CD4-positive, alpha-beta memory T cell (primary cell): ENCODE measurements at regions not wholly inside any gene's neighbourhood (a gene's known extent, or its start where the extent isn't known, plus 50 kb on each side); places are given as distances from the start of the nearest gene placed in this dataset.

Source experiments
- CTCF ChIA-PET: fragments of 350-600 bp; sonication (Branson Sonifier 250); formaldehyde crosslinking; loops from one replicate; lab custom pipeline; 2021; ENCODE audit warnings: inconsistent platforms; ENCODE audit not compliant: partially characterized antibody; lab: Charles Lee
- POLR2A ChIA-PET: fragments of 350-600 bp; sonication (Branson Sonifier 250); formaldehyde crosslinking; loops from one replicate; lab custom pipeline; 2021; ENCODE audit not compliant: partially characterized antibody; lab: Charles Lee
- DNase-seq, 5 donors: peaks; one replicate each; pipeline versions ENCODE4 v3.0.0 to v3.0.0-alpha.2; 2020 to 2022; ENCODE audit warnings: mixed read lengths in 1 of 5
- H3K27ac ChIP-seq: one replicate; pipeline ENCODE4 v1.7.0; 2013; ENCODE audit warnings: low read depth, low read length
- H3K27me3 ChIP-seq: 2 replicates; pipeline ENCODE4 v1.7.0; 2013; ENCODE audit warnings: mild to moderate bottlenecking, low read length, moderate library complexity; ENCODE audit not compliant: insufficient read depth
- H3K36me3 ChIP-seq: 2 replicates; pipeline ENCODE4 v1.7.0; 2013; ENCODE audit warnings: mild to moderate bottlenecking, low read length, moderate library complexity; ENCODE audit not compliant: insufficient read depth
- H3K4me1 ChIP-seq: 2 replicates; pipeline ENCODE4 v1.7.0; 2013; ENCODE audit warnings: mild to moderate bottlenecking, low read length, moderate library complexity; ENCODE audit not compliant: insufficient read depth
- H3K4me3 ChIP-seq, 2 donors: one replicate each; pipeline ENCODE4 v1.7.0; 2013; ENCODE audit warnings: low read length in 2 of 2, mild to moderate bottlenecking in 1 of 2
- H3K9me3 ChIP-seq, 2 donors: one replicate each; pipeline ENCODE4 v1.7.0; 2013; ENCODE audit warnings: low read length in 2 of 2, control low read depth in 1 of 2; ENCODE audit not compliant: control insufficient read depth in 1 of 2
- H3K27ac Mint-ChIP-seq, 7 donors: one replicate each; pipeline ENCODE4 v1.8.0; 2020 to 2021; ENCODE audit warnings: mixed read lengths in 7 of 7, mild to moderate bottlenecking in 6 of 7, inconsistent platforms in 3 of 7, moderate library complexity in 3 of 7
- H3K27me3 Mint-ChIP-seq, 2 donors: one replicate each; pipeline ENCODE4 v1.8.0; 2020 to 2021; ENCODE audit warnings: mixed read lengths in 2 of 2
- H3K36me3 Mint-ChIP-seq, 2 donors: one replicate each; pipeline ENCODE4 v1.8.0; 2020 to 2021; ENCODE audit warnings: mixed read lengths in 2 of 2, inconsistent platforms in 1 of 2, mild to moderate bottlenecking in 1 of 2
- H3K4me1 Mint-ChIP-seq, 4 donors: one replicate each; pipeline ENCODE4 v1.8.0; 2020 to 2021; ENCODE audit warnings: mixed read lengths in 4 of 4, mild to moderate bottlenecking in 1 of 4
- H3K4me3 Mint-ChIP-seq, 8 donors: one replicate each; pipeline ENCODE4 v1.8.0; 2020 to 2021; ENCODE audit warnings: mixed read lengths in 8 of 8, mild to moderate bottlenecking in 7 of 8, moderate library complexity in 6 of 8, inconsistent platforms in 3 of 8
- H3K9me3 Mint-ChIP-seq, 8 donors: one replicate each; pipeline ENCODE4 v1.8.0; 2020 to 2021; ENCODE audit warnings: mixed read lengths in 8 of 8, mild to moderate bottlenecking in 5 of 8, inconsistent platforms in 3 of 8, moderate library complexity in 1 of 8
- intact Hi-C: fragments of 100-400 bp; cut with micrococcal nuclease; formaldehyde crosslinking; loops from one replicate; pipeline ENCODE4 v1.15.1; 2023

DNA sequence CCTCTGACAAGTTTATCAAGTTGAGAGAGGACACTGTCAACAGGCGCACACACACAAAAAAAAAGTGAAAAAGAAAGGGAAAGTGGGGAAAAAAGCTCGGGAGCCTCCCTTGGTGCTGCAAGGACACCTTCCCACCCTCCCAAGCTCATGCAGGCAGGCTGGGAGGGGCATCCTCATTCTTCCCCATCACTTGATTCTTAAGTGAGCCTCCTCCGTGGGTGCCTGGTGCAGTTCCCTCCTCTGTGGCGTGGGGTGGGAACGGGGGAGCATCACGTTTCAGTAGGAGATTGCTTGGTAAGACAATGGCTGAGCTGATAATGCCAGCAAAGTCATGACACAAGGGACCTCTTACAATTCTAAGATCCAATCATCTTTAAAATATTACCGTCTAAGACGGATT is 108.8 kb downstream of the NXPE2 start:
- H3K27me3 ChIP-seq: no peaks in the 10 kb centered on the region
- H3K27ac Mint-ChIP-seq: no peak overlapping the region
- ChIA-PET CTCF (no interaction called here), POLR2A (no interaction called here)
- no peaks in the 10 kb centered on the region for H3K9me3 ChIP-seq
- H3K27me3 Mint-ChIP-seq: peaks cover 3 to 7% of the 10 kb centered on the region in 2 donors
- no peak for DNase-seq
- no peaks in the 10 kb centered on the region for H3K36me3 Mint-ChIP-seq
- intact Hi-C loops: no loop called here
- H3K4me1 ChIP-seq: no peaks in the 10 kb centered on the region
- peaks cover 0 to 2% (median 0%) of the 10 kb centered on the region in 8 donors for H3K9me3 Mint-ChIP-seq
- H3K4me1 Mint-ChIP-seq: no peaks in the 10 kb centered on the region
- H3K36me3 ChIP-seq: no peaks in the 10 kb centered on the region
- no peak overlapping the region for H3K4me3 ChIP-seq
- H3K27ac ChIP-seq: no peak overlapping the region
- H3K4me3 Mint-ChIP-seq: no peak overlapping the region

DNA sequence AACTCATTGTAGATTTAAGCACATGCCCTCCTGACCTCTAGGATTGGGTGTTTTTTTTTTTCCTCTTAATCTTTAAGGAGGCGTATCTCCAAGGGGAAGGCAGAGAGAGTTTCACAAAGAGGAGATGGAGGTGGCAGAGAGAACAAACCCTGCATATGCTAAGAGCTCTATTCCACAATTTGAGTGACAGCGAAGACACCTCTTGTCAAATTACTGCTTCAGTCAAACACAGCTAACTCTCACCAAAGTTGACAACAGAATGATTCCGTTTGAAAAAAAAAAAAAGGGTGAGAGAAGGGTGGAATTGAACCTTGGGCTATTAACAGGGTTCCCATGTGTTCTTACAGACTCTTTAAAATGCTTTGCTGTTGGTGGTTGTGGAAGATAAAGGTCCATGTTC is 112.6 kb downstream of the NXPE2 start:
- no peak overlapping the region for H3K27ac Mint-ChIP-seq
- peaks cover 0 to 4% (median 0%) of the 10 kb centered on the region in 8 donors for H3K9me3 Mint-ChIP-seq
- no peaks in the 10 kb centered on the region for H3K4me1 Mint-ChIP-seq
- intact Hi-C loops: no loop called here
- H3K36me3 Mint-ChIP-seq: no peaks in the 10 kb centered on the region
- no peak overlapping the region for H3K4me3 ChIP-seq
- H3K4me3 Mint-ChIP-seq: no peak overlapping the region
- POLR2A ChIA-PET: no interaction called here
- no peaks in the 10 kb centered on the region for H3K9me3 ChIP-seq
- CTCF ChIA-PET: no interaction called here
- no peaks in the 10 kb centered on the region for H3K27me3 ChIP-seq
- no peak for DNase-seq
- H3K4me1 ChIP-seq: no peaks in the 10 kb centered on the region
- H3K27ac ChIP-seq: no peak overlapping the region
- H3K36me3 ChIP-seq: no peaks in the 10 kb centered on the region
- peaks cover 5 to 7% of the 10 kb centered on the region in 2 donors for H3K27me3 Mint-ChIP-seq

DNA sequence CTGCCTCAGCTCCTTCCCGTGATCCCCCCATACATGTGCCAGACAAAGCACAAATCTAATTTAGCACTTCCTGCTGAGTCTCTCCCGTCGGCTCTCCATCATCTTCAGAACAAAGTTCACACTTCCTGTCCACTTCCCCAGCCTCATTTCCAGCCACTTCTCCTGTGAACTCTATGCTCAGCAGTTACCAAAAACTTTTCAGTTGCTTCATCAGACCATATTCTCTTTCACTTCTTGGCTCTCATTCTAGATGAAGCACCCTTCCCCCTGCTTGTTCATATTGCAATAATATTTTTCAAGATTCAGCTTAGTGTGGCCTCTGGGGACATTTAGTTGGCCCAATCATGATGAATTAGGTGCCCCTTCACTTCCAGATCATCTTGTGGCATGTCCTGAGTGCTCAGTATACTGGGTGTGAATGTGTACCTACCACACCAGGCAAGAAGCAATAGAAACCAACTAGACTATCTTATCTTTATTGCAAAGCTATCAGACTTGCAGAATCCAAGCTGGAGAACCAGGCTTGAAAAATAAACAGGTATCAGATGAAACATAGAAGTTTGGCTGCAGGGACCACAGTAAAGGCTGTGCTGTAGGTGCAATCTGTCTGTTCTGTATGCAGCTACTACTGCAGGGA is 115.8 kb downstream of the NXPE2 start:
- no peaks in the 10 kb centered on the region for H3K9me3 ChIP-seq
- CTCF ChIA-PET: no interaction called here
- no peak overlapping the region for H3K27ac Mint-ChIP-seq
- POLR2A ChIA-PET: no interaction called here
- DNase-seq: no peak
- peaks cover 5 to 15% of the 10 kb centered on the region in 2 donors for H3K27me3 Mint-ChIP-seq
- no peak overlapping the region for H3K4me3 Mint-ChIP-seq
- intact Hi-C loops: no loop called here
- no peak overlapping the region for H3K27ac ChIP-seq
- no peaks in the 10 kb centered on the region for H3K4me1 Mint-ChIP-seq
- no peak overlapping the region for H3K4me3 ChIP-seq
- H3K9me3 Mint-ChIP-seq: peaks cover 0 to 4% (median 0%) of the 10 kb centered on the region in 8 donors
- no peaks in the 10 kb centered on the region for H3K36me3 Mint-ChIP-seq
- H3K4me1 ChIP-seq: no peaks in the 10 kb centered on the region
- no peaks in the 10 kb centered on the region for H3K27me3 ChIP-seq
- no peaks in the 10 kb centered on the region for H3K36me3 ChIP-seq

DNA sequence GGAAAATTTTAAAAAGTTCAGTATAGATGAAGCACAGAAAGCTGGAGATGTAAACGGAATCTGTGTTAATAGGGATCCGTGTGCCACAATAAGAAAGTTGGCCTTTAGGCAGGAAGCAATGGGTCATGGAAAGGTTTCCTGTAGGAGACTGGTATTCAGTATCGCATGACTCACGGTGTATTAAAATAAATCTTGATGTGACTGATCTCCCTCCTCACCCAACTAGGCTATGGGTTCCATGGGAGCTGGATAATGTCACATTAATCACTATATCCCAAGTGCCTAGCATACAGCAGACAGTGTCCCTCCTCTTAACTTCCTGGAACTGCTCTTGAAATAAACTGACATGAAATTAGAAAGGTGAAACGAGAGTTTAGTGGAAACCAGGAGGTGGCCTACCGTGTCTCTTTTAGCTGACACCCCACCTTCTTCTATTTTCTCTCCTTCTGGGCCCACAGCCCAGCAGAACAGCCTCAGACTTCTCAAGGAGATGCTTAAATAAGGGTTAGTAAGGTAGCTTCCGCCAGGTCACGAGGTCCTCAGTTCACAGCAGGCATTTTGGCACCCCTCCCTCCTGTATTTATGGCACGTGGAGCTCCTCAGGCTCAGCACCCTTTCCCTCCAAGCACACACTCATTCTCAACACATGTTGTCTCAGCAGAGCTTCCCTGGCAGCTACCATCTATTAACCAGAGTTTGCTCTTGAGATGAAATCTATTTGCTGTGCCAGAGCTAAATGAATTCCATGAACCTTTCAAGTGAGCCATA is 118.8 kb downstream of the NXPE2 start:
- Mint-ChIP-seq H3K36me3 (no peaks in the 10 kb centered on the region), H3K9me3 (peaks cover 0 to 5% (median 0%) of the 10 kb centered on the region in 8 donors), H3K27me3 (peaks cover 6 to 15% of the 10 kb centered on the region in 2 donors), H3K4me1 (no peaks in the 10 kb centered on the region), H3K4me3 (no peak overlapping the region), H3K27ac (no peak overlapping the region)
- POLR2A ChIA-PET: no interaction called here
- DNase-seq: no peak
- intact Hi-C loops: no loop called here
- Histone ChIP-seq H3K4me1 (no peaks in the 10 kb centered on the region), H3K27ac (no peak overlapping the region), H3K4me3 (no peak overlapping the region), H3K36me3 (no peaks in the 10 kb centered on the region), H3K9me3 (no peaks in the 10 kb centered on the region), H3K27me3 (no peaks in the 10 kb centered on the region)
- CTCF ChIA-PET: no interaction called here

DNA sequence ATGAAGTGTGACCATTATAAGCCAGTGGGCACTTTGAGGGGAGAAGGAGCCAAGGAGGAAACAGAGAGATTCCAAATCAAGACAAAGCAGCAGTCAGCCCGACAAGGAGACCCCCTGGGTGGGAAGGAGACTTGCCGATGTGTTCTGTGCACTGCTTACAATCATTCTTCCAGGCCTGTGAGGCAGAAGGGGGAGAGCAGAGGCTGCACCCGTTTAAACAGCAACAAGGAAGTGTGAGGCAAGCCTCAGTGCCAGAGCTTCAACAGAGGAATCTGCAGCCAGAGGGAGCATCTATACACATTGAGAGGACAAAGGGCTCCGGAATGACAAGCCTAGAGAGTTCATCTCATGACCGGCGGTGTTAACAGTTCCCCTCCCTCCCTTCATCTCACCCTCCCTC is 121.1 kb downstream of the NXPE2 start:
- POLR2A ChIA-PET: no interaction called here
- CTCF ChIA-PET: no interaction called here

DNA sequence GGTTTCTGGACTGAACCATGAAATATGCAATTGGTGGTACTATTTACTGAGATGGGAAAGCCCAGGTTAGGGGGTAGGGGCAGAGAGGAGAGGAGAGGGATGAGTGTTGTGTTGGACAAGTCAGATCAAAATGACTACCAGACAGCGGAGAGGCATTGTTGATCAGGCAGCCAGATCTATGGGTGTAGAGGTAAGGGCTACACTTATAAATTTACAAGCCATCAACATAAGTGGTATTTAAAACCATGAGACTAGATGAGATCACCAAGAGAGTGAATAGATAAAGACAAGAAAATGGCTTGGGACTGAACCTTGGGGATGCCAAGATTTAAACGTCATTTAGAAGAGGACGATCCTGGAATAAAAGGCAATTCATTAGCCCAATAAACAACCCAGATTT is 123.4 kb downstream of the NXPE2 start:
- Mint-ChIP-seq H3K27ac (no peak overlapping the region), H3K4me1 (no peaks in the 10 kb centered on the region), H3K4me3 (no peak overlapping the region), H3K27me3 (peaks cover 5 to 12% of the 10 kb centered on the region in 2 donors), H3K36me3 (no peaks in the 10 kb centered on the region), H3K9me3 (peaks cover 0 to 8% (median 2%) of the 10 kb centered on the region in 8 donors)
- CTCF ChIA-PET: no interaction called here
- Histone ChIP-seq H3K36me3 (no peaks in the 10 kb centered on the region), H3K4me3 (no peak overlapping the region), H3K4me1 (no peaks in the 10 kb centered on the region), H3K27ac (no peak overlapping the region), H3K27me3 (no peaks in the 10 kb centered on the region), H3K9me3 (no peaks in the 10 kb centered on the region)
- DNase-seq: no peak
- POLR2A ChIA-PET: no interaction called here
- intact Hi-C loops: no loop called here

More for the DNA sequence above, 121.1 kb downstream of the NXPE2 start:
- no peak for DNase-seq
- H3K4me1 Mint-ChIP-seq: no peaks in the 10 kb centered on the region
- peaks cover 0 to 8% (median 3%) of the 10 kb centered on the region in 8 donors for H3K9me3 Mint-ChIP-seq
- H3K27ac Mint-ChIP-seq: no peak overlapping the region
- no peaks in the 10 kb centered on the region for H3K36me3 Mint-ChIP-seq
- Histone ChIP-seq H3K4me1 (no peaks in the 10 kb centered on the region), H3K36me3 (no peaks in the 10 kb centered on the region), H3K27me3 (no peaks in the 10 kb centered on the region), H3K9me3 (no peaks in the 10 kb centered on the region), H3K27ac (no peak overlapping the region), H3K4me3 (no peak overlapping the region)
- peaks cover 6 to 15% of the 10 kb centered on the region in 2 donors for H3K27me3 Mint-ChIP-seq
- intact Hi-C loops: no loop called here
- H3K4me3 Mint-ChIP-seq: no peak overlapping the region

DNA sequence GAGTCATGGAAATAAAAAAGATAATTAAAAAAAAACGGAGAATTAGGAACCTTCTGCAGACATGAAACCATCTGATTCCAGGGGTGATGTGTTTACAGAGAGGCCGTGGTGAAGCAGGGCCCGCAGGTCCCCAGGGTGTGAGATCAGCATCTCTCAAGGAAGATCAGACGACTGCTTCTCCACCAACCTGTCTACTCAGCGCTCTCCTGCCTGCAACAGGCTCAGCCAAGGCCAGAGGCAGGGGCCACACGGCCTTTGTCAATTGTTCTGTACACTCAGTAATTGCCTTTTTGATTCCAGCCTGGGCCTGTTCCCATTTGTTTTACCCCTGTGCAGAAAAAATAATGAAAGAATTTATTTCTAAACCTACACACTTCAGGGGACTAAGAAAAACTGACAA is 124.6 kb downstream of the NXPE2 start:
- DNase-seq: no peak
- Mint-ChIP-seq H3K4me1 (no peaks in the 10 kb centered on the region), H3K36me3 (no peaks in the 10 kb centered on the region), H3K27me3 (peaks cover 5 to 12% of the 10 kb centered on the region in 2 donors), H3K27ac (no peak overlapping the region), H3K4me3 (no peak overlapping the region), H3K9me3 (peaks cover 0 to 8% (median 3%) of the 10 kb centered on the region in 8 donors)
- intact Hi-C loops: no loop called here
- Histone ChIP-seq H3K27me3 (no peaks in the 10 kb centered on the region), H3K4me3 (no peak overlapping the region), H3K27ac (no peak overlapping the region), H3K9me3 (no peaks in the 10 kb centered on the region), H3K4me1 (no peaks in the 10 kb centered on the region), H3K36me3 (no peaks in the 10 kb centered on the region)
- ChIA-PET POLR2A (no interaction called here), CTCF (no interaction called here)
